ENCODE measurements at regions not wholly inside any gene's neighbourhood (a gene's known extent, or its start where the extent isn't known, plus 50 kb on each side); places are given as distances from the start of the nearest gene placed in this dataset.
A peak's percentile ranks its signal among the peaks of the same experiment; 100 is the strongest.
"Not testable (repeated sequence)": the region's sequence is repeated elsewhere in the genome, so short reads cannot be mapped to it uniquely, and the experiment has no call there.

- no peak for DNase-seq
Measured at GRCh38 chr17:33712120-33712519, 419.0 kb upstream of the ASIC2 start.

- DNase-seq = no peak
Measured at GRCh38 chr17:33716957-33717356, 423.9 kb upstream of the ASIC2 start.

- DNase-seq = not testable (repeated sequence)
Measured at GRCh38 chr17:33723736-33724135, 430.6 kb upstream of the ASIC2 start.

GRCh38 chr17:33725675-33726271, 432.7 kb upstream of the ASIC2 start:
- DNase-seq = no peak

GRCh38 chr17:33730131-33730530, 437.0 kb upstream of the ASIC2 start:
- DNase-seq = no peak

- no peak for DNase-seq
Measured at GRCh38 chr17:33732116-33732515, 439.0 kb upstream of the ASIC2 start.

GRCh38 chr17:33739714-33740113, 446.6 kb upstream of the ASIC2 start:
- DNase-seq = no peak

- DNase-seq = no peak
Measured at GRCh38 chr17:33745047-33745760, 452.1 kb upstream of the ASIC2 start.

GRCh38 chr17:33749171-33749570, 456.1 kb upstream of the ASIC2 start:
- no peak for DNase-seq

GRCh38 chr17:33750943-33751701, 458.0 kb upstream of the ASIC2 start:
- peak; percentile 13 to 63 (median 22) for DNase-seq

GRCh38 chr17:33751702-33752065, 458.6 kb upstream of the ASIC2 start:
- DNase-seq = no peak

- no peak for DNase-seq
Measured at GRCh38 chr17:33753452-33753851, 460.4 kb upstream of the ASIC2 start.

GRCh38 chr17:33756021-33756420, 462.9 kb upstream of the ASIC2 start:
- no peak for DNase-seq

GRCh38 chr17:33765871-33766270, 472.8 kb upstream of the ASIC2 start:
- DNase-seq = no peak

- no peak for DNase-seq
Measured at GRCh38 chr17:33766721-33767120, 473.6 kb upstream of the ASIC2 start.

- DNase-seq = no peak
Measured at GRCh38 chr17:33769066-33769465, 476.0 kb upstream of the ASIC2 start.

- no peak for DNase-seq
Measured at GRCh38 chr17:33776304-33776703, 478.8 kb upstream of the CCL2 start.

- DNase-seq = no peak
Measured at GRCh38 chr17:33776903-33777302, 478.2 kb upstream of the CCL2 start.

- DNase-seq = no peak
Measured at GRCh38 chr17:33777674-33778073, 477.4 kb upstream of the CCL2 start.

- DNase-seq = no peak
Measured at GRCh38 chr17:33778505-33779233, 476.4 kb upstream of the CCL2 start.

- DNase-seq = peak in 3 of 6 experiments; percentile 0 to 25 (median 4)
Measured at GRCh38 chr17:33779234-33779591, 475.9 kb upstream of the CCL2 start.

GRCh38 chr17:33785281-33785680, 469.8 kb upstream of the CCL2 start:
- no peak for DNase-seq

GRCh38 chr17:33786478-33786877, 468.6 kb upstream of the CCL2 start:
- no peak for DNase-seq

- DNase-seq = no peak
Measured at GRCh38 chr17:33789658-33790057, 465.4 kb upstream of the CCL2 start.

Data from stimulated activated naive CD4-positive, alpha-beta T cell (primary cell).